Fibroblast of mammary gland (primary cell): ENCODE measurements at regions not wholly inside any gene's neighbourhood (a gene's known extent, or its start where the extent isn't known, plus 50 kb on each side); places are given as distances from the start of the nearest gene placed in this dataset.
"Not testable (repeated sequence)": the region's sequence is repeated elsewhere in the genome, so short reads cannot be mapped to it uniquely, and the experiment has no call there.

Experiments
- DNase-seq: peaks from one replicate; pipeline ENCODE4 v3.0.0-alpha.2; 2010; ENCODE audit warnings: low read depth
- H3K4me3 ChIP-seq: 2 replicates; pipeline ENCODE4 v1.5.1; 2011; ENCODE audit warnings: low read depth, mild to moderate bottlenecking, low read length, moderate library complexity; ENCODE audit not compliant: control insufficient read depth
- CTCF ChIP-seq: conservative IDR thresholded peaks from 2 replicates; pipeline ENCODE4 v1.5.1; 2011; ENCODE audit warnings: low read depth, low read length, inconsistent platforms; ENCODE audit not compliant: control insufficient read depth, insufficient read depth

GRCh38 chr14:106010783-106011182 lies 484.4 kb downstream of the TMEM121 start:
- no peak overlapping the region for H3K4me3 ChIP-seq
- DNase-seq: no peak
- TF ChIP-seq CTCF: no peak

- not testable (repeated sequence) for H3K4me3 ChIP-seq, DNase-seq
Measured at GRCh38 chr14:106011631-106012360, 485.4 kb downstream of the TMEM121 start.

GRCh38 chr14:106012361-106012725 lies 486.0 kb downstream of the TMEM121 start:
- not testable (repeated sequence) for DNase-seq

GRCh38 chr14:106013879-106014376 lies 487.5 kb downstream of the TMEM121 start:
- no peak for TF ChIP-seq CTCF
- DNase-seq: no peak
- no peak overlapping the region for H3K4me3 ChIP-seq

More at GRCh38 chr14:106012361-106012725, 486.0 kb downstream of the TMEM121 start:
- not testable (repeated sequence) for H3K4me3 ChIP-seq

GRCh38 chr14:106017952-106018351 lies 491.6 kb downstream of the TMEM121 start:
- H3K4me3 ChIP-seq, DNase-seq: not testable (repeated sequence)

- no peak overlapping the region for H3K4me3 ChIP-seq
- no peak for TF ChIP-seq CTCF
- DNase-seq: no peak
Measured at GRCh38 chr14:106021832-106022231, 495.4 kb downstream of the TMEM121 start.

- DNase-seq, H3K4me3 ChIP-seq: not testable (repeated sequence)
Measured at GRCh38 chr14:106022648-106023047, 496.3 kb downstream of the TMEM121 start.

- no peak overlapping the region for H3K4me3 ChIP-seq
- no peak for TF ChIP-seq CTCF
- DNase-seq: no peak
Measured at GRCh38 chr14:106023411-106023810, 497.0 kb downstream of the TMEM121 start.

- TF ChIP-seq CTCF: no peak
- no peak for DNase-seq
- no peak overlapping the region for H3K4me3 ChIP-seq
Measured at GRCh38 chr14:106024983-106025604, 498.7 kb downstream of the TMEM121 start.
